ENCODE measurements at regions not wholly inside any gene's neighbourhood (a gene's known extent, or its start where the extent isn't known, plus 50 kb on each side); places are given as distances from the start of the nearest gene placed in this dataset.

DNA sequence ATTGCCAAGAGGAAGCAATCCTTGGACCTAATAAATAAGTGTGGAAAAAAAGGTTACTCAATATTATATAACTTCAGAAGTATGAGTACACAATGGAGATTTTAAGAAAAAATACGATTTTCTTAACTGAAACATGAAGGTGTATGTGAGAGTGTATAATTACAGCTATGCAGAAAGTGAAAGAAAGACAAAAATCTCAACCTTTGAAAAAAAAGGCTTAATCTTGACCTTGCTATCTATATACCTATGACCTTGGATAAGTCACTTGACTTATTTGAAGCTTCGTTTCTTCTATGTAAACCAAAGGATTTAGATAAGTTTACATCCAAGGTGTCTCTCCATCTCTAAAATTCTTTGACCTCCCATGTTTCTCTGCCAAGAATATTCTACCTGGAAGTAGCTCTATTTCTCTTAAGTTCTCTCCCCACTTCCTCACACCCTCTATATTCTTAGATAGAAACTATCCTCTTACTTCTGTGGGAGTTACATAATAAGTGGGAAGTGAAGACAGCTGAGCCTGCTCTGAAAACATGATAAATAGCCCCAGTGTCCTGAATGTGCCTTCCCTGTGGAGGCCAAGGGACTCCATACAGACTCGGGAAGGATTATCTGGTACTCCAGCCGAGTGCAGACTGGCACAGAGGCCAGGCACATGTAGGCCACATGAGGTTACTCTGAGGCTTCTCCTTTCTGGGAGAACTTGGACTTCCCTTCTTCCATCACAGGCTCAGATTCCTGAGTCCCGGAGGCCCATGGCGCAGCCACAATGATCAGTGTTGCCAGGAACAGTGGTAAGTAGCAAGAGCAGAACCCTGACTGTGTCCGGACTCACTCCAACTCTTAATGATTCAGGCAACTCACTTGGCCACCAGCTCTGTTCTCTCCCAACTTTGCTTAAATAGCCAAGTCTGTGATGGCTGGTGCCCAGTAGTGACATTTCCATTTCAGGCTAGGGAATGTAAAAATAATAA is 166.8 kb upstream of the COL8A1 start:
- no peak for DNase-seq (ENCODE audit: insufficient read length, low spot score)
- FAIRE-seq, result no peak
- TF ChIP-seq POLR2A (IDR thresholded peaks at IDR 0.05; ENCODE audit: low read depth, low read length), result no peak
- TF ChIP-seq SPI1 (IDR thresholded peaks at IDR 0.05; ENCODE audit: low read depth, low read length), result 0 out of 2 replicates have a peak, but pooled peaks have one; percentile 18

DNA sequence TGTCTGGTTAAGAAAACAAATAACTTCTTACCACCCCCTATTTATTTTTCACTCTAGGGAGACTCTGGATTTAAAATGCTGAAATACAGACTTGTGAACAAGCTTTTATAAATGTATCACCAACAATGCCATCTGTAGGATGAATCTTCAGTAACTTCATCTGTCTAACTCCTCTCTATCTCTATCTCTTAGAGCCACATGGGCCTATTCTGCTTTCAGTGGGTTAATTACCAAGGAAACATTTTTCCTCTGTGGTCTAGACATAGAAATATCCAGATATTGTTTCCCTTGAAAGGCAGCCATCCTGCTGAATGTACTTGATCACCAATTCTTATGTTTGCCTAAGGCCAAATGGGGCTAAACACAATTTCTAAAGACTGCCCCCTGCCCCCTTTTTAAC is 167.6 kb upstream of the COL8A1 start:
- TF ChIP-seq PAX5 (IDR thresholded peaks at IDR 0.05; ENCODE audit: insufficient read depth, low read length, severe bottlenecking), result no peak
- no peak for TF ChIP-seq POLR2A (IDR thresholded peaks at IDR 0.05; ENCODE audit: low read depth, low read length)
- no peak for TF ChIP-seq SPI1 (IDR thresholded peaks at IDR 0.05; ENCODE audit: low read depth, low read length)
- TF ChIP-seq POLR2AphosphoS5 (IDR thresholded peaks at IDR 0.05; ENCODE audit: low read depth, low read length), result no peak
- TF ChIP-seq POU2F2 (IDR thresholded peaks at IDR 0.05; ENCODE audit: low read depth, low read length), result no peak
- FAIRE-seq (no peak), DNase-seq (ENCODE audit: insufficient read length, low spot score) (no peak)

DNA sequence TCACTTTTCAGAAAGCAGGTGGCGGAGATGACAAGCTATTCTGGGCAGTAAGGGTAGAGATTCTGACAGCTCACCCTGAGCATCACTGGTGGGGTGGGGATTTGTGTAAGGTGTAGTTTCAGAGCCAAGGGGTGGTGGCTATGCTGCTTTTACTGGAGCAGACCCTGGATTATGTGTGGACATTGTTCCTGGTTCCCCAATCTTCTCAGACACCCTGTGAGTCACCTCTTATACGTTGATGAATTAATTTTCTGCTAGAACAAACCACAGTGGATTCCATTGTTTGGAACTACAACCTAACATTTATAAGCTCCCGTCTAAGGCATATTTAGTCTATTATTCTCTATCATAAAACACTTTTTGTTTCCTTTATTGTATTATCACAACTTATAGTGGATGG is 169.5 kb upstream of the COL8A1 start:
- no peak for DNase-seq (ENCODE audit: insufficient read length, low spot score)
- TF ChIP-seq POLR2A (IDR thresholded peaks at IDR 0.05; ENCODE audit: low read depth, low read length) (no peak), POU2F2 (IDR thresholded peaks at IDR 0.05; ENCODE audit: low read depth, low read length) (no peak), SPI1 (IDR thresholded peaks at IDR 0.05; ENCODE audit: low read depth, low read length) (no peak), POLR2AphosphoS5 (IDR thresholded peaks at IDR 0.05; ENCODE audit: low read depth, low read length) (no peak), PAX5 (IDR thresholded peaks at IDR 0.05; ENCODE audit: insufficient read depth, low read length, severe bottlenecking) (no peak), TAF1 (IDR thresholded peaks at IDR 0.05; ENCODE audit: low read depth, low read length) (no peak)
- FAIRE-seq, result no peak

DNA sequence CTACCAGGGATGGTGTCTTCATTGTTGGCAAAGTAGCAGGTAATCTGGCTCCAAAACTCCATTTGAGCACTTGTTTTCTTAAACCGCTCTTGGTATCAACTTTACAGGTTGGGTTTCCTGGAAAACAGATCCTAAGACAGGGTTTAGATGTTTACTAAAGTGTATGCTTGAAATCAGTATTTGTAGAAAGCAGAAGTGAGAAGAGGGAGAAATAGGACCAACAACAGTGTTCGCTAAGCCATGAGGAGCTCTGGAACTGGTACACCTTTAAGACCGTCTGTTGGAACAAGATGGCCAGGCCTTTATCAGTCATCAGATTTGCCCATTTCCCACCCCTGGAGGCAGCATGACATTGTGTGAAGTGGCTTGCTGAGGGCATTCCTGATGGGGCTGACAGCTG is 171.0 kb upstream of the COL8A1 start:
- no peak for FAIRE-seq
- DNase-seq (ENCODE audit: insufficient read length, low spot score), result no peak
- TF ChIP-seq POU2F2 (IDR thresholded peaks at IDR 0.05; ENCODE audit: low read depth, low read length) (no peak), TAF1 (IDR thresholded peaks at IDR 0.05; ENCODE audit: low read depth, low read length) (no peak), POLR2A (IDR thresholded peaks at IDR 0.05; ENCODE audit: low read depth, low read length) (no peak), POLR2AphosphoS5 (IDR thresholded peaks at IDR 0.05; ENCODE audit: low read depth, low read length) (no peak), SPI1 (IDR thresholded peaks at IDR 0.05; ENCODE audit: low read depth, low read length) (peak; percentile 80), PAX5 (IDR thresholded peaks at IDR 0.05; ENCODE audit: insufficient read depth, low read length, severe bottlenecking) (no peak)

DNA sequence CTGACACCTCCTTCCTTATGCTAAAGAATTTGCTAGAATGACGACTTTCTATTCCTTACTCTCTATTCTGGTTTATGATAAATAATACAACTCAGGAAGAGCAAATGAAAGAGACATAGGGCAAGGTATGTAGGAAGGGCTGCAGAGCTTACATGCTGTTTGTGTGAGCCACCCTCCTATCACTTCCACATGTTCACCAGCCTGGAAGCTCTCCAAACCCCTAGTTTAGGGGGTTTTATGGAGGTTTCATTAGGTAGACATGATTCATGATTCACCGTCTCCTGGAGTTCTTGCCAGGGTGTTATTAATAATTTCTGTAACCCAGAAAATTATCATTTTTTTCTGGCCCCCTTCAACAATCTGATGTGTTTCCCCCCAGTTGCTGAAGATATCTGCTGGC is 172.1 kb upstream of the COL8A1 start:
- DNase-seq (ENCODE audit: insufficient read length, low spot score), result no peak
- no peak for TF ChIP-seq POLR2AphosphoS5 (IDR thresholded peaks at IDR 0.05; ENCODE audit: low read depth, low read length)
- TF ChIP-seq POU2F2 (IDR thresholded peaks at IDR 0.05; ENCODE audit: low read depth, low read length), result no peak
- FAIRE-seq, result no peak

DNA sequence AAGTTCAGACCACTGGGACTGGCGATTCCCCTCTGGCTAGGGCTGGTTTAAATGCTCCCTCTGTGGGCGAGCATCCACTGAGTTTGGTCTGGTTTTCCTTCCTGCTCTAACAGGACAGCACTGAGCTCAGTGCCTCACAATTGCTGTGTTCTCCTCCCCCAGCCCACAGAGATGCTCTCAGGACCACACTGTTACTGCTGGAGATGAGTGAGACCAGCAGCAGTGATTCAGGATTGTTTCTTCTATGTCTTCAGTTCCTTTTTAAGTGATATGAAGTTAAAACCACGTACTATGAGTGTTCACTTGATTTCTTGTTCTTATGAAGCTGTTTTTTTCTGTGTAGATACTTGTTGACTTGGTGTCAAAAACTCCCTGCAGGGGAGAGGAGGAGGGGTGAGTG is 180.4 kb upstream of the COL8A1 start:
- FAIRE-seq (no peak), DNase-seq (ENCODE audit: insufficient read length, low spot score) (no peak)
- TF ChIP-seq SPI1 (IDR thresholded peaks at IDR 0.05; ENCODE audit: low read depth, low read length) (peak; percentile 51), PAX5 (IDR thresholded peaks at IDR 0.05; ENCODE audit: insufficient read depth, low read length, severe bottlenecking) (no peak)

DNA sequence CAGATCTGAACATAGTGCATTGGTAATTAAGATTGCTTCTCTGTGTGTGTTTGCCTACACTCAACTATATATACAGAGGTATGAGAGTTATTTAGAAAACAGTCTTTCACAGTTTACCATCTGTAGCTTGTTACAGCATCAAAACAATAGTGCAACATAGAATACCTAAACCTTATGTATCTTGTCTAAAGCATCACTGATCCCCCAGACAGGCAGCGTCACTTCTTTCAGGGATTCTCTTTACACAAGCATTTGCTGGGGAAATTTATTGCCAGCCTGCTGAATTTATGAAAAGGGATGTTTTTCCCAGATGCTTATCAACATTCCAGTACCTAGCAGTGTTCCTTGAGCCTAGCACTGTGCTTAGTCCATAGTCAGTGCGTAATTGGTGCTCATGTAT is 195.8 kb upstream of the COL8A1 start:
- no peak for DNase-seq (ENCODE audit: insufficient read length, low spot score)
- no peak for TF ChIP-seq PAX5 (IDR thresholded peaks at IDR 0.05; ENCODE audit: insufficient read depth, low read length, severe bottlenecking)
- TF ChIP-seq POLR2AphosphoS5 (IDR thresholded peaks at IDR 0.05; ENCODE audit: low read depth, low read length), result no peak
- TF ChIP-seq TAF1 (IDR thresholded peaks at IDR 0.05; ENCODE audit: low read depth, low read length), result no peak
- TF ChIP-seq POLR2A (IDR thresholded peaks at IDR 0.05; ENCODE audit: low read depth, low read length), result no peak
- TF ChIP-seq POU2F2 (IDR thresholded peaks at IDR 0.05; ENCODE audit: low read depth, low read length), result no peak
- no peak for TF ChIP-seq SPI1 (IDR thresholded peaks at IDR 0.05; ENCODE audit: low read depth, low read length)
- FAIRE-seq, result no peak

DNA sequence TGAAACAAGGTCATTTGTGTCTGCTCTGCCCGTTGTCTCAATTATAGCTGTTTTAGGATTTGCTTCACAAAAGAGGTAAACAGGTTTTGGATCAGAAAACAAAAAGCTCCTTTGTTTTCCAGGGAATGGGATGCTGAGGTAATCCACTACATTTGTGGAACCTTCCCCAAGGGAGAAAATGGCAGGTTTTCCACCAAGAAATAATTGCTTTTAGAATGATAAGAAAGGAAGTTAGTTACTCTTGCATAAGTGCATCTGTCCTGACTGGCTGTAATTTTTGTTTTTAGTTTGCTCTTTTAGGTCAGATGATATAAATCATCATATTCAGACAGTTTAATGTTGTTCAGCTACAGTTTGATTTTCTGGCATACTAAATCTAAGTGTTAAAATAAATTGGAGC is 198.5 kb upstream of the COL8A1 start:
- no peak for FAIRE-seq
- no peak for DNase-seq (ENCODE audit: insufficient read length, low spot score)
- TF ChIP-seq POLR2AphosphoS5 (IDR thresholded peaks at IDR 0.05; ENCODE audit: low read depth, low read length), result no peak
- no peak for TF ChIP-seq TAF1 (IDR thresholded peaks at IDR 0.05; ENCODE audit: low read depth, low read length)
- TF ChIP-seq SPI1 (IDR thresholded peaks at IDR 0.05; ENCODE audit: low read depth, low read length), result no peak

DNA sequence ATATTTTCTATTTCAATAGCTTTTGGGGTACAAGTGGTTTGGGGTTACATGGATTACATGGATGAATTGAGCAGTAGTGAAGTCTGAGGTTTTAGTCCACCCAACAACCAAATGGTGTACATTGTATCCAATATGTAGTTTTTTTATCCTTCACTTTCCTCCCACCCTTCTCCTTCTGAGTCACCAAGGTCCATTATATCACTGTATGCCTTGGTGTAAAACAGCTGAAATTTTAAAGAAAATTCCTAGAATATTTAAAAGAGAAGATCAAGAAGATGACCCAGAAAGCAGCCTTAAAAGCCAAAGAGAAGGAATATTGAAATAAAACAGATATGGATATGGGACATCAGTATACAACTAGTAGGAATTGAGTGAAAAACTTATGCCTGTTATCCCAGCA is 204.2 kb upstream of the COL8A1 start:
- DNase-seq (ENCODE audit: insufficient read length, low spot score), result no peak

DNA sequence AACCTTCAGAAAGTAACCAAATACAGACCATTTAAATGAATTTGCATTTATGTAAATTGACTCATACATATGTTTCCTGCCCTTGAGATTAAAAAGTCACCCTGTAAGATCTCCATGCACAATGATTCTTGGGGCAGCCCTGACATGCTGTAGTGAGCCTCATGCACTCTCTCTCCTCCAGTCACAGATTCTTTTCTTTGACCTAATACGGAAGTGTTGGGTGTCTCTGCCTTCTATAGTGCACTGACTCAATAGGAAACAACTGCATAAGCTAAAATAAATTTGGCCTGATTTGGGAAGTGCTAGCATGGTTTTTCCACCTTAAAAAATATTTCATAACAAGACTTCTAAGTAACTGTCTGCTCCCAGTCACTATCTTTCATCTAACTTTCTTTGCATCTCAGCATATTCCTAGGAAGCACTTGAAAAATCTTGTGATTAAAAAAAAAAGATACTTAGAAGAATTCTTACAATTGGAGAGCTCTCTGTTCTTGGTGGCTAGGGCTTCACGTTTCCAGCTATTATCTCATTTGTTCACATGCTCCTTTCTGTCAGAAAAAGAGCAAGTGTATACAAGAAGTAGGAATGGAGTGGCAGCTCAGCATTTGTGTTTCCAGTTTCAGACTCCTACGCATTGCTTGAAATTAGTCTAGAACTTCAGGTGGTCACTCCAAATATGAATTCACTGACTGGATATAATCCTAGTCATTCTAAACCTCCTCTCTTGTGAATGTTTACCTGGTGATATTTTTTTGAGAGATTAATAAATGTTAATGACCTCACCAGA is 207.9 kb upstream of the COL8A1 start:
- DNase-seq (ENCODE audit: insufficient read length, low spot score) (no peak), FAIRE-seq (no peak)
- TF ChIP-seq POLR2AphosphoS5 (IDR thresholded peaks at IDR 0.05; ENCODE audit: low read depth, low read length), result no peak
- no peak for TF ChIP-seq TAF1 (IDR thresholded peaks at IDR 0.05; ENCODE audit: low read depth, low read length)
- no peak for TF ChIP-seq POU2F2 (IDR thresholded peaks at IDR 0.05; ENCODE audit: low read depth, low read length)
- peak; percentile 33 for TF ChIP-seq SPI1 (IDR thresholded peaks at IDR 0.05; ENCODE audit: low read depth, low read length)
- TF ChIP-seq POLR2A (IDR thresholded peaks at IDR 0.05; ENCODE audit: low read depth, low read length), result no peak
- TF ChIP-seq PAX5 (IDR thresholded peaks at IDR 0.05; ENCODE audit: insufficient read depth, low read length, severe bottlenecking), result no peak

More for the DNA sequence above, 204.2 kb upstream of the COL8A1 start:
- TF ChIP-seq POU2F2 (IDR thresholded peaks at IDR 0.05; ENCODE audit: low read depth, low read length), result no peak
- TF ChIP-seq POLR2A (IDR thresholded peaks at IDR 0.05; ENCODE audit: low read depth, low read length), result no peak
- TF ChIP-seq TAF1 (IDR thresholded peaks at IDR 0.05; ENCODE audit: low read depth, low read length), result no peak
- TF ChIP-seq PAX5 (IDR thresholded peaks at IDR 0.05; ENCODE audit: insufficient read depth, low read length, severe bottlenecking), result no peak
- TF ChIP-seq SPI1 (IDR thresholded peaks at IDR 0.05; ENCODE audit: low read depth, low read length), result no peak
- no peak for TF ChIP-seq POLR2AphosphoS5 (IDR thresholded peaks at IDR 0.05; ENCODE audit: low read depth, low read length)
- no peak for FAIRE-seq
